ENCODE measurements at regions not wholly inside any gene's neighbourhood (a gene's known extent, or its start where the extent isn't known, plus 50 kb on each side); places are given as distances from the start of the nearest gene placed in this dataset.

DNA sequence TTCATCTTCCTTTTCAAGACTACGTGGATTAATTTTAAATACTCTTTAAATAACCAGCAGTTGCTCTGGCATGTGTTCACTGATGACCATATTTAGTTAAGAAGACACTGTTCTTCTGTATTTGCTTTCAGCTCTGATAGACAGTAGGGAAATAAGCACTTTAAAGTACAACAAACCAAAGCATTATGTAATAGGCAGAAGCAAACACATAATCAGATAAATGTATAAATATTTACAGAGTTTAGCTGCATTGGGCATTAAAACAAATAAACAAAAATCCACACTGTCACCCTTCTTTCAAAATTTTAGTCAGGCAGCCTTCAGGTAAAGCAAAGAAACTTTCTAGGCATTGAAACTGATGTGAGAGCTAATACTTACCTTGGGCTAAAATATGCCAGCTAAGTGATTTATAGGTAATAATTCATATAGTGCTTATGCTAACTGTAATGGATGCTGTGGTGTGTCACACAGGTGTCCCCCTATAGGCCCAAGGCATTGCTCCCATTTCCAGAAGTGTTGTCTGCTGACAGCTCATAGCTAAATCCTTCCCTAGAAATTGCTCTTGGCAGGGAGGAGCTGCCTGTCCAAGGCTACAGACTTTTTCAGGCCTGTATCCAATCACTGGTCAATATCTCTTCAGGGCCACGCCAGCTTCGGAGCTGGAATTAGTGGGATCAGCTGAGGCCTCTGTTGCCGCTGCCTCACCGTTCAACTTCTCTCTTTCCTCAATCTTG is 111.5 kb upstream of the CITED2 start:
- no peak overlapping the region for H3K27ac ChIP-seq (ENCODE audit: low read depth in 1 of 2, low read length in 1 of 2)
- no peaks in the 10 kb centered on the region for H3K36me3 ChIP-seq (ENCODE audit: control insufficient read depth in 2 of 2, insufficient read depth in 2 of 2, low read length in 1 of 2)
- H3K27me3 ChIP-seq (ENCODE audit: control insufficient read depth in 2 of 2, insufficient read depth in 1 of 2, low read length in 1 of 2): no peaks in the 10 kb centered on the region
- H3K9me3 ChIP-seq (ENCODE audit: control insufficient read depth in 2 of 2, insufficient read depth in 1 of 2, low read length in 1 of 2): no peaks in the 10 kb centered on the region
- no peaks in the 10 kb centered on the region for H3K4me1 ChIP-seq (ENCODE audit: control insufficient read depth in 2 of 2, insufficient read depth in 2 of 2, low read length in 2 of 2)
- no peak overlapping the region for H3K4me3 ChIP-seq (ENCODE audit: low read length in 2 of 2)
- WGBS: 98% methylated on average over 5 of the region's 5 CpGs
- DNase-seq (ENCODE audit: low read depth in 6 of 9, low spot score in 9 of 9): no peak

DNA sequence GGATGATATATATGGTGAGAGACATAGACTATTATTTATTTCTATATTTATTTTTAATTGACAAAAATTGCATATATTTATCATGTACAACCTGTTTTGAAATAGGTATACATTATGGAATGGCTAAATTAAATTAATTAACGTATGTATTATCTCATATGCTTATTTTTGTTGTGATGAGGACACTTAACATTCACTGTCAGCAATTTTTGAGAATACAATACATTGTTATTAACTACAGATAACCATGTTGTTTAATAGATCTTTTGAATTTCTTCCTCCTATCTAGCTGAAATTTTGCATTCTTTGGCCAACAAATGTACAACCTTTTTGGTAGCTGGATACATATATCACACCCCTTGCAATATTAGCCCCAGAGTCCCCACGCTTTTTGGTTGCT is 110.7 kb upstream of the CITED2 start:
- no peak overlapping the region for H3K4me3 ChIP-seq (ENCODE audit: low read length in 2 of 2)
- no peaks in the 10 kb centered on the region for H3K4me1 ChIP-seq (ENCODE audit: control insufficient read depth in 2 of 2, insufficient read depth in 2 of 2, low read length in 2 of 2)
- no peak overlapping the region for H3K27ac ChIP-seq (ENCODE audit: low read depth in 1 of 2, low read length in 1 of 2)
- no peaks in the 10 kb centered on the region for H3K9me3 ChIP-seq (ENCODE audit: control insufficient read depth in 2 of 2, insufficient read depth in 1 of 2, low read length in 1 of 2)
- no peaks in the 10 kb centered on the region for H3K27me3 ChIP-seq (ENCODE audit: control insufficient read depth in 2 of 2, insufficient read depth in 1 of 2, low read length in 1 of 2)
- 71% methylated on average over 2 of the region's 2 CpGs for WGBS
- DNase-seq (ENCODE audit: low read depth in 6 of 9, low spot score in 9 of 9): no peak
- H3K36me3 ChIP-seq (ENCODE audit: control insufficient read depth in 2 of 2, insufficient read depth in 2 of 2, low read length in 1 of 2): no peaks in the 10 kb centered on the region

DNA sequence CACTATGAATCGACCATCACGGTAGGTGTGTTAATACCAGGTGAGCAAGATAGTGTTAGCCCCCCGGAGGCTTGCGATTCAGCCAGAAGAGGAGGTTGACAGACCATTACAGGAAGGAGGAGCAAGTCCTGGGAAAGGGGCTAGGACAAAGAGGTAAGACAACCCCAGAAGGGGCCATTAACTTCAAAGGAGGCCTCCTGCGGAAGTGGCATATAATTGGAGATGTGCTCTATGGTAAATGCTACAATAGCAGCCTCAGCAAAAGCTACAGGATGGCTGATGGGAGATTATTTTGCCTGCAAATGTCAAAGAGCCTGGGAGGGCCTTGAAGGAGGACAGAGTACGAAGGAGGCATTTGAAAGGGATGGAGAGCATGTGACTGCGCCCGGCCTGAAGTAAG is 108.6 kb upstream of the CITED2 start:
- H3K4me3 ChIP-seq (ENCODE audit: low read length in 2 of 2): no peak overlapping the region
- no peaks in the 10 kb centered on the region for H3K36me3 ChIP-seq (ENCODE audit: control insufficient read depth in 2 of 2, insufficient read depth in 2 of 2, low read length in 1 of 2)
- no peaks in the 10 kb centered on the region for H3K4me1 ChIP-seq (ENCODE audit: control insufficient read depth in 2 of 2, insufficient read depth in 2 of 2, low read length in 2 of 2)
- H3K27me3 ChIP-seq (ENCODE audit: control insufficient read depth in 2 of 2, insufficient read depth in 1 of 2, low read length in 1 of 2): no peaks in the 10 kb centered on the region
- no peak overlapping the region for H3K27ac ChIP-seq (ENCODE audit: low read depth in 1 of 2, low read length in 1 of 2)
- no peaks in the 10 kb centered on the region for H3K9me3 ChIP-seq (ENCODE audit: control insufficient read depth in 2 of 2, insufficient read depth in 1 of 2, low read length in 1 of 2)
- 99% methylated on average over 8 of the region's 8 CpGs for WGBS
- no peak for DNase-seq (ENCODE audit: low read depth in 6 of 9, low spot score in 9 of 9)

DNA sequence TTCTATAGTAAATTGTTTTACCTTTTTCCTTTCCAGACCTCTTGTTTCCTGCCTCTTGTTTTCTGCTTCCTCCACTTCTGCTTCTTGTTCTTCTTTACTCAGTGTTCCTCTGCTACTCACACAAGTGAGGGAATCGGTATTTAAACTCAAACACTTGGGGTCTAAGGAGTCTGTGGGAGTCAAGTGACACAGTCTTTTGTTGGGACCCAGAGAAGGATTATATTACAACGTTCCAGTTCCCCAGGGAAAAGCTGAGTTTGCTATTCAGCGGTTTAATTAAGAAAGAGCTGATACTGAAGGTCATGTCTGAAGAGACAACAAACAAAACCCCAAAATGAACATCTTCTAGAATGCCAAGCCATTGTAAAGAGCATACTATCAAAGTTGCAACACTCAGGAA is 107.8 kb upstream of the CITED2 start:
- H3K27me3 ChIP-seq (ENCODE audit: control insufficient read depth in 2 of 2, insufficient read depth in 1 of 2, low read length in 1 of 2): no peaks in the 10 kb centered on the region
- 53% methylated on average over 3 of the region's 3 CpGs for WGBS

DNA sequence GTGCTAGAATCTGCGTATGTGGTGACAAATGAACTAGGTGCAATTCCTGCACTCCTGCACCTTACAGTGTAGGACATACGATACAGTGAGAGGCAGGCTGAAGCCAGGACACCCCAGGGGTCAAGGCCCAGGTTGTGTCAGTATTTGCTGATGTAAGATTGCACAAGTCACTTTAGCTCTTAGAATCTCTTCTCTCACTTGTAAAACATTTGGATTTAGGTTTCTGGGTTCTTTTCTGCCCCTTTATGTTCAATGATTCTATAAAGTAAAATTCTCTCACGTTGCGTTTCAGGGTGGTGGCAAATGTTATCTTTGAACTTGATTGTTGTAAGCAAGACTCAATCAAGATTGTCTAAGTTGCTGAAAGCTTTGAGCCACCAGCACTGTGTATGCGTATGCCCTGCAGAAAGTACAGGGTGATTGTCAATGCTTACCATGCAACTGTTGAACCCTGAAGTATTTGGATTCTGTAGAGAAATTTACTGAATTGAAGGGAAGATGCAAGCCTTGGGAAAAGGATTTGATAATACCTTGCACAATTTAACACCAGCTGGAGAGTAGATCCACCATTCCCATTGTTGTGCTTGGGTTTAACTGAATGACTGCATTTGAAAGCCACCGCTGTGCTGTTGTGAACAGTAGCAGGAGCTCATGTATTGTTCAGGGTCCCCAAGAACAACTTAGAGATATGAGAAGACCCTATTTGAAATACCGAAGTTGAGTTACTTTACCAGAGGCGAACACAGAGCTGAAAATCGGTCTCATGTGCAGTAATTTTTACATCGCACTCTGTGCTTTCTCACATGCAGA is 106.1 kb upstream of the CITED2 start:
- no peak overlapping the region for H3K4me3 ChIP-seq (ENCODE audit: low read length in 2 of 2)
- no peak overlapping the region for H3K27ac ChIP-seq (ENCODE audit: low read depth in 1 of 2, low read length in 1 of 2)
- H3K9me3 ChIP-seq (ENCODE audit: control insufficient read depth in 2 of 2, insufficient read depth in 1 of 2, low read length in 1 of 2): no peaks in the 10 kb centered on the region
- no peaks in the 10 kb centered on the region for H3K36me3 ChIP-seq (ENCODE audit: control insufficient read depth in 2 of 2, insufficient read depth in 2 of 2, low read length in 1 of 2)
- DNase-seq (ENCODE audit: low read depth in 6 of 9, low spot score in 9 of 9): no peak
- WGBS: 97% methylated on average over 10 of the region's 10 CpGs
- no peaks in the 10 kb centered on the region for H3K4me1 ChIP-seq (ENCODE audit: control insufficient read depth in 2 of 2, insufficient read depth in 2 of 2, low read length in 2 of 2)
- no peaks in the 10 kb centered on the region for H3K27me3 ChIP-seq (ENCODE audit: control insufficient read depth in 2 of 2, insufficient read depth in 1 of 2, low read length in 1 of 2)

More for the DNA sequence above, 107.8 kb upstream of the CITED2 start:
- no peaks in the 10 kb centered on the region for H3K4me1 ChIP-seq (ENCODE audit: control insufficient read depth in 2 of 2, insufficient read depth in 2 of 2, low read length in 2 of 2)
- H3K27ac ChIP-seq (ENCODE audit: low read depth in 1 of 2, low read length in 1 of 2): no peak overlapping the region
- no peaks in the 10 kb centered on the region for H3K36me3 ChIP-seq (ENCODE audit: control insufficient read depth in 2 of 2, insufficient read depth in 2 of 2, low read length in 1 of 2)
- no peak for DNase-seq (ENCODE audit: low read depth in 6 of 9, low spot score in 9 of 9)
- H3K9me3 ChIP-seq (ENCODE audit: control insufficient read depth in 2 of 2, insufficient read depth in 1 of 2, low read length in 1 of 2): no peaks in the 10 kb centered on the region
- H3K4me3 ChIP-seq (ENCODE audit: low read length in 2 of 2): no peak overlapping the region

DNA sequence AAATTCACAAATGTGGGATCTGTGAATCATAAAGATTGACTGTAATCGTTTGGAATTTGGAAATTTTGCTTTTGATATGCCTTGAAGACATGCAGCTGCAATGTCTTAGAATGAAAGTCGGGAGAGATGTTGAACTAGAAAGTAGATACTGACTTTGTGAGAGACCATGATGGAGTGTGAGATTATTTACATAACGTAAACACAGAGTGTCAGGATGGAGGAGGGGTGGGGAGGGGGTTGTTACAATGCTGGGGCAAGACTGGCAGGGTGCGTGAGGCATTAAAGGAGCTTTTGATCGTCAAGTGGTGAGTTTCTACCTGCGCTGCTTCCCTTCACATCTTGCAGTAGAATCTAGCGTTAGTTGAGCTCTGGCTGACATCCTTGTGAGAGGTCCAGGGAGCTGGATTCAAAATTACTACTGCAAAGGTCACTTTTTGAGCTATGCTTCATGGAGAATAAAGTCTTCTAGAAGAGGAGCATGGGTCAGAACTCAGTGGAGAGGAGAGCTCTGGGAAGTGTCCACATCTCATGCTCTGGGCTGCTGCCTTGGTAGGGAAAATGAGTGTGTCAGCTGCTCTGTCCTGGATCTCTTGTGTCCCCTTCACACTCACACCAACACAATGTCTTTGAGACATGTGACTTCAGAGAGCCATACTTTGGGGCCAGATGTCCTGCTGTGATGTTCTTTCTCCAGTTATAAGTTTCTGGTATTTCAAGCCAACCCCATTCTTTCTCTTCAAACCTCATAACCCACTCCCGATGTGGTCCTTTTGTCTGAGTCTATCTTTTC is 105.2 kb upstream of the CITED2 start:
- no peaks in the 10 kb centered on the region for H3K36me3 ChIP-seq (ENCODE audit: control insufficient read depth in 2 of 2, insufficient read depth in 2 of 2, low read length in 1 of 2)
- H3K9me3 ChIP-seq (ENCODE audit: control insufficient read depth in 2 of 2, insufficient read depth in 1 of 2, low read length in 1 of 2): no peaks in the 10 kb centered on the region
- H3K4me1 ChIP-seq (ENCODE audit: control insufficient read depth in 2 of 2, insufficient read depth in 2 of 2, low read length in 2 of 2): peaks cover 0 to 5% of the 10 kb centered on the region in 2 donors
- H3K4me3 ChIP-seq (ENCODE audit: low read length in 2 of 2): no peak overlapping the region
- WGBS: 95% methylated on average over 8 of the region's 8 CpGs
- H3K27me3 ChIP-seq (ENCODE audit: control insufficient read depth in 2 of 2, insufficient read depth in 1 of 2, low read length in 1 of 2): no peaks in the 10 kb centered on the region
- no peak overlapping the region for H3K27ac ChIP-seq (ENCODE audit: low read depth in 1 of 2, low read length in 1 of 2)
- DNase-seq (ENCODE audit: low read depth in 6 of 9, low spot score in 9 of 9): no peak

DNA sequence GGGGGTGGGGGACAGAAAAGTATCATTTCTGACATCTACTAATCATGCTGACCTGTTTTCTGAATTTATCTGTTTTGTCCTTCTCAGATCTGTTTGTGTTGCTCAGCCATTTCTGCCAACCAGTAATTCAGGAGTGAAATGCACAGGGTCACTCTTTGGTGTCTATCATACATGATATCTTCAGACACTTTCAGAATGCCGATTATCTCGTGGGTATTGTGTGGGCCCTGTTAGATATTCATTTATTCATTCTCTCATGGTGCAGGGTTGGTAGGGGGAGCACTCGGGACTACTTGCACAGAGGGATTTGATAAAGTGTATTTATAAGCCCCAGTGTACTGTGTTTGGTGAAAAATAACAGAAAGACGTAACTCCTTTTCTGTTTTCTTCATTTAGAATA is 101.2 kb upstream of the CITED2 start:
- Histone ChIP-seq H3K27me3 (ENCODE audit: control insufficient read depth in 2 of 2, insufficient read depth in 1 of 2, low read length in 1 of 2) (no peaks in the 10 kb centered on the region), H3K4me3 (ENCODE audit: low read length in 2 of 2) (no peak overlapping the region), H3K4me1 (ENCODE audit: control insufficient read depth in 2 of 2, insufficient read depth in 2 of 2, low read length in 2 of 2) (peaks cover 0 to 6% of the 10 kb centered on the region in 2 donors), H3K9me3 (ENCODE audit: control insufficient read depth in 2 of 2, insufficient read depth in 1 of 2, low read length in 1 of 2) (no peaks in the 10 kb centered on the region), H3K27ac (ENCODE audit: low read depth in 1 of 2, low read length in 1 of 2) (no peak overlapping the region), H3K36me3 (ENCODE audit: control insufficient read depth in 2 of 2, insufficient read depth in 2 of 2, low read length in 1 of 2) (no peaks in the 10 kb centered on the region)
- WGBS: 94% methylated on average over 4 of the region's 4 CpGs
- DNase-seq (ENCODE audit: low read depth in 6 of 9, low spot score in 9 of 9): no peak

DNA sequence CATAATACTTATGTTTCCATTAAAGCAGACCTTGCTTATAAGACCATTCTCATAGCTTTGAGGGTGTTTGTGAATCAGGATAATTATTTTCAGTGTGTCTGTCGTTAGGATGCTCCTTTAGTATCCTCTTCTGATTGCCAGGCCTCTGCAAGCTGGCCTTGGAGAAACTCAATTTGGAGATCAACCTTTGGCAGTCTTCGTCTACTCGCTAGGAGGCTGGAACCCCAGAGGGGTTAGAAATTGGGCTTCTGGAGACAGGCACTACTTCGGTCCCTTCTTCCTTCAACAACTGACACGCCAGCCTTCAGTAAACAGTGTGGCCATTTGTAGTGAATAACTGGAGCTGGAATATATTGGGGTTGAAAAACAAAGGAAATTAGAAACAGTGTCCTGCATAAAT is 100.8 kb upstream of the CITED2 start:
- H3K27ac ChIP-seq (ENCODE audit: low read depth in 1 of 2, low read length in 1 of 2): no peak overlapping the region
- H3K36me3 ChIP-seq (ENCODE audit: control insufficient read depth in 2 of 2, insufficient read depth in 2 of 2, low read length in 1 of 2): no peaks in the 10 kb centered on the region
- H3K4me1 ChIP-seq (ENCODE audit: control insufficient read depth in 2 of 2, insufficient read depth in 2 of 2, low read length in 2 of 2): peaks cover 0 to 6% of the 10 kb centered on the region in 2 donors
- H3K27me3 ChIP-seq (ENCODE audit: control insufficient read depth in 2 of 2, insufficient read depth in 1 of 2, low read length in 1 of 2): no peaks in the 10 kb centered on the region
- no peak overlapping the region for H3K4me3 ChIP-seq (ENCODE audit: low read length in 2 of 2)
- WGBS: 97% methylated on average over 5 of the region's 5 CpGs
- no peak for DNase-seq (ENCODE audit: low read depth in 6 of 9, low spot score in 9 of 9)
- no peaks in the 10 kb centered on the region for H3K9me3 ChIP-seq (ENCODE audit: control insufficient read depth in 2 of 2, insufficient read depth in 1 of 2, low read length in 1 of 2)

Measured in thymus (tissue), 11 donors.